ENCODE measurements at regions not wholly inside any gene's neighbourhood (a gene's known extent, or its start where the extent isn't known, plus 50 kb on each side); places are given as distances from the start of the nearest gene placed in this dataset.

- no peak for DNase-seq (ENCODE audit: extremely low read depth, low read depth)
- H3K4me3 ChIP-seq (replicated peaks; ENCODE audit: low read depth, low read length) = no peak overlapping the region
- no peak for TF ChIP-seq CTCF (IDR thresholded peaks at IDR 0.05; ENCODE audit: low read depth, low read length, missing control alignments)
These were observed 663.4 kb upstream of the TENM4 start for GRCh38 chr11:80104191-80104590.

GRCh38 chr11:80103142-80103859 is 662.5 kb upstream of the TENM4 start:
- DNase-seq (ENCODE audit: extremely low read depth, low read depth) = peak; percentile 72
- no peak for TF ChIP-seq CTCF (IDR thresholded peaks at IDR 0.05; ENCODE audit: low read depth, low read length, missing control alignments)
- no peak overlapping the region for H3K4me3 ChIP-seq (replicated peaks; ENCODE audit: low read depth, low read length)

GRCh38 chr11:80097146-80097545 is 656.3 kb upstream of the TENM4 start:
- no peak for TF ChIP-seq CTCF (IDR thresholded peaks at IDR 0.05; ENCODE audit: low read depth, low read length, missing control alignments)

GRCh38 chr11:80096736-80097135 is 655.9 kb upstream of the TENM4 start:
- DNase-seq (ENCODE audit: extremely low read depth, low read depth) = peak; percentile 53
- no peak for TF ChIP-seq CTCF (IDR thresholded peaks at IDR 0.05; ENCODE audit: low read depth, low read length, missing control alignments)
- no peak overlapping the region for H3K4me3 ChIP-seq (replicated peaks; ENCODE audit: low read depth, low read length)

More at GRCh38 chr11:80097146-80097545, 656.3 kb upstream of the TENM4 start:
- H3K4me3 ChIP-seq (replicated peaks; ENCODE audit: low read depth, low read length) = no peak overlapping the region
- no peak for DNase-seq (ENCODE audit: extremely low read depth, low read depth)

GRCh38 chr11:80086496-80087055 is 645.7 kb upstream of the TENM4 start:
- no peak for TF ChIP-seq CTCF (IDR thresholded peaks at IDR 0.05; ENCODE audit: low read depth, low read length, missing control alignments)
- no peak overlapping the region for H3K4me3 ChIP-seq (replicated peaks; ENCODE audit: low read depth, low read length)
- no peak for DNase-seq (ENCODE audit: extremely low read depth, low read depth)

- no peak for DNase-seq (ENCODE audit: extremely low read depth, low read depth)
- TF ChIP-seq CTCF (IDR thresholded peaks at IDR 0.05; ENCODE audit: low read depth, low read length, missing control alignments) = no peak
These were observed 644.7 kb upstream of the TENM4 start for GRCh38 chr11:80085563-80085962.

More at GRCh38 chr11:80085563-80085962, 644.7 kb upstream of the TENM4 start:
- no peak overlapping the region for H3K4me3 ChIP-seq (replicated peaks; ENCODE audit: low read depth, low read length)

Measured in HFF-Myc (cell line).